ENCODE measurements at regions not wholly inside any gene's neighbourhood (a gene's known extent, or its start where the extent isn't known, plus 50 kb on each side); places are given as distances from the start of the nearest gene placed in this dataset.

- Mint-ChIP-seq H3K4me1 (no peaks in the 10 kb centered on the region), H3K4me3 (no peak overlapping the region), H3K36me3 (no peaks in the 10 kb centered on the region), H3K9me3 (no peaks in the 10 kb centered on the region), H3K27ac (no peak overlapping the region), H3K27me3 (peaks cover 0 to 7% of the 10 kb centered on the region in 2 donors)
- ChIA-PET POLR2A (ENCODE audit: partially characterized antibody) (no interaction called here), CTCF (ENCODE audit: partially characterized antibody) (no interaction called here)
- no peak for DNase-seq
- Histone ChIP-seq H3K36me3 (ENCODE audit: insufficient read depth, low read length) (no peaks in the 10 kb centered on the region), H3K4me3 (ENCODE audit: low read length in 2 of 2) (no peak overlapping the region), H3K9me3 (ENCODE audit: control insufficient read depth in 1 of 2, low read length in 2 of 2) (no peaks in the 10 kb centered on the region), H3K27me3 (ENCODE audit: insufficient read depth, low read length) (no peaks in the 10 kb centered on the region), H3K4me1 (ENCODE audit: insufficient read depth, low read length) (no peaks in the 10 kb centered on the region), H3K27ac (ENCODE audit: low read depth, low read length) (no peak overlapping the region)
- intact Hi-C loops (cut with micrococcal nuclease): no loop called here
Observed at GRCh38 chr1:87728169-87728568, 399.5 kb downstream of the LMO4 start.

- no peak overlapping the region for H3K4me3 ChIP-seq (ENCODE audit: low read length in 2 of 2)
- no peaks in the 10 kb centered on the region for H3K4me1 ChIP-seq (ENCODE audit: insufficient read depth, low read length)
- Mint-ChIP-seq H3K36me3 (no peaks in the 10 kb centered on the region), H3K9me3 (no peaks in the 10 kb centered on the region), H3K27ac (no peak overlapping the region), H3K4me1 (no peaks in the 10 kb centered on the region), H3K27me3 (peaks cover 3 to 5% of the 10 kb centered on the region in 2 donors), H3K4me3 (no peak overlapping the region)
- H3K27ac ChIP-seq (ENCODE audit: low read depth, low read length): no peak overlapping the region
- no peaks in the 10 kb centered on the region for H3K36me3 ChIP-seq (ENCODE audit: insufficient read depth, low read length)
- no peaks in the 10 kb centered on the region for H3K27me3 ChIP-seq (ENCODE audit: insufficient read depth, low read length)
- H3K9me3 ChIP-seq (ENCODE audit: control insufficient read depth in 1 of 2, low read length in 2 of 2): no peaks in the 10 kb centered on the region
- ChIA-PET POLR2A (ENCODE audit: partially characterized antibody) (no interaction called here), CTCF (ENCODE audit: partially characterized antibody) (no interaction called here)
- no peak for DNase-seq
- intact Hi-C loops (cut with micrococcal nuclease): no loop called here
Observed at GRCh38 chr1:87730274-87731216, 401.9 kb downstream of the LMO4 start.

- intact Hi-C loops (cut with micrococcal nuclease): no loop called here
- Mint-ChIP-seq H3K36me3 (no peaks in the 10 kb centered on the region), H3K4me3 (no peak overlapping the region), H3K4me1 (no peaks in the 10 kb centered on the region), H3K9me3 (peaks cover 0 to 1% (median 0%) of the 10 kb centered on the region in 8 donors), H3K27ac (no peak overlapping the region), H3K27me3 (peaks cover 3 to 5% of the 10 kb centered on the region in 2 donors)
- H3K36me3 ChIP-seq (ENCODE audit: insufficient read depth, low read length): no peaks in the 10 kb centered on the region
- H3K4me1 ChIP-seq (ENCODE audit: insufficient read depth, low read length): no peaks in the 10 kb centered on the region
- H3K27me3 ChIP-seq (ENCODE audit: insufficient read depth, low read length): no peaks in the 10 kb centered on the region
- ChIA-PET POLR2A (ENCODE audit: partially characterized antibody) (no interaction called here), CTCF (ENCODE audit: partially characterized antibody) (no interaction called here)
- no peak overlapping the region for H3K4me3 ChIP-seq (ENCODE audit: low read length in 2 of 2)
- H3K27ac ChIP-seq (ENCODE audit: low read depth, low read length): no peak overlapping the region
- H3K9me3 ChIP-seq (ENCODE audit: control insufficient read depth in 1 of 2, low read length in 2 of 2): no peaks in the 10 kb centered on the region
- DNase-seq: no peak
Observed at GRCh38 chr1:87733386-87733785, 404.7 kb downstream of the LMO4 start.

- Mint-ChIP-seq H3K9me3 (peaks cover 0 to 1% (median 0%) of the 10 kb centered on the region in 8 donors), H3K27ac (no peak overlapping the region), H3K36me3 (no peaks in the 10 kb centered on the region), H3K4me1 (no peaks in the 10 kb centered on the region), H3K27me3 (peaks cover 3 to 5% of the 10 kb centered on the region in 2 donors), H3K4me3 (no peak overlapping the region)
- intact Hi-C loops (cut with micrococcal nuclease): no loop called here
- no peaks in the 10 kb centered on the region for H3K36me3 ChIP-seq (ENCODE audit: insufficient read depth, low read length)
- H3K27me3 ChIP-seq (ENCODE audit: insufficient read depth, low read length): no peaks in the 10 kb centered on the region
- no peak overlapping the region for H3K4me3 ChIP-seq (ENCODE audit: low read length in 2 of 2)
- H3K4me1 ChIP-seq (ENCODE audit: insufficient read depth, low read length): no peaks in the 10 kb centered on the region
- no peaks in the 10 kb centered on the region for H3K9me3 ChIP-seq (ENCODE audit: control insufficient read depth in 1 of 2, low read length in 2 of 2)
- ChIA-PET POLR2A (ENCODE audit: partially characterized antibody) (no interaction called here), CTCF (ENCODE audit: partially characterized antibody) (no interaction called here)
- no peak for DNase-seq
- no peak overlapping the region for H3K27ac ChIP-seq (ENCODE audit: low read depth, low read length)
Observed at GRCh38 chr1:87735750-87736149, 407.1 kb downstream of the LMO4 start.

- intact Hi-C loops (cut with micrococcal nuclease): no loop called here
- Mint-ChIP-seq H3K36me3 (no peaks in the 10 kb centered on the region), H3K27me3 (peaks cover 0 to 3% of the 10 kb centered on the region in 2 donors), H3K9me3 (peaks cover 0 to 1% (median 0%) of the 10 kb centered on the region in 8 donors), H3K27ac (no peak overlapping the region), H3K4me3 (no peak overlapping the region), H3K4me1 (no peaks in the 10 kb centered on the region)
- ChIA-PET CTCF (ENCODE audit: partially characterized antibody) (no interaction called here), POLR2A (ENCODE audit: partially characterized antibody) (no interaction called here)
- Histone ChIP-seq H3K4me1 (ENCODE audit: insufficient read depth, low read length) (no peaks in the 10 kb centered on the region), H3K27me3 (ENCODE audit: insufficient read depth, low read length) (no peaks in the 10 kb centered on the region), H3K27ac (ENCODE audit: low read depth, low read length) (no peak overlapping the region), H3K36me3 (ENCODE audit: insufficient read depth, low read length) (no peaks in the 10 kb centered on the region), H3K9me3 (ENCODE audit: control insufficient read depth in 1 of 2, low read length in 2 of 2) (no peaks in the 10 kb centered on the region), H3K4me3 (ENCODE audit: low read length in 2 of 2) (no peak overlapping the region)
- DNase-seq: no peak
Observed at GRCh38 chr1:87739141-87739540, 410.5 kb downstream of the LMO4 start.

- intact Hi-C loops (cut with micrococcal nuclease): no loop called here
- CTCF ChIA-PET (ENCODE audit: partially characterized antibody): no interaction called here
- H3K4me1 Mint-ChIP-seq: no peaks in the 10 kb centered on the region
- H3K36me3 Mint-ChIP-seq: no peaks in the 10 kb centered on the region
- no peaks in the 10 kb centered on the region for H3K36me3 ChIP-seq (ENCODE audit: insufficient read depth, low read length)
- no peaks in the 10 kb centered on the region for H3K9me3 ChIP-seq (ENCODE audit: control insufficient read depth in 1 of 2, low read length in 2 of 2)
- H3K9me3 Mint-ChIP-seq: peaks cover 0 to 1% (median 0%) of the 10 kb centered on the region in 8 donors
- no peak overlapping the region for H3K27ac ChIP-seq (ENCODE audit: low read depth, low read length)
- no peak for DNase-seq
- POLR2A ChIA-PET (ENCODE audit: partially characterized antibody): no interaction called here
- no peaks in the 10 kb centered on the region for H3K4me1 ChIP-seq (ENCODE audit: insufficient read depth, low read length)
- H3K27me3 Mint-ChIP-seq: peaks cover 0 to 3% of the 10 kb centered on the region in 2 donors
- no peak overlapping the region for H3K4me3 ChIP-seq (ENCODE audit: low read length in 2 of 2)
- H3K4me3 Mint-ChIP-seq: no peak overlapping the region
- H3K27ac Mint-ChIP-seq: no peak overlapping the region
- H3K27me3 ChIP-seq (ENCODE audit: insufficient read depth, low read length): no peaks in the 10 kb centered on the region
Observed at GRCh38 chr1:87739704-87740103, 411.0 kb downstream of the LMO4 start.

- no peaks in the 10 kb centered on the region for H3K9me3 Mint-ChIP-seq
- intact Hi-C loops (cut with micrococcal nuclease): no loop called here
- Histone ChIP-seq H3K4me1 (ENCODE audit: insufficient read depth, low read length) (no peaks in the 10 kb centered on the region), H3K36me3 (ENCODE audit: insufficient read depth, low read length) (no peaks in the 10 kb centered on the region), H3K4me3 (ENCODE audit: low read length in 2 of 2) (no peak overlapping the region), H3K9me3 (ENCODE audit: control insufficient read depth in 1 of 2, low read length in 2 of 2) (no peaks in the 10 kb centered on the region), H3K27ac (ENCODE audit: low read depth, low read length) (no peak overlapping the region), H3K27me3 (ENCODE audit: insufficient read depth, low read length) (no peaks in the 10 kb centered on the region)
- ChIA-PET POLR2A (ENCODE audit: partially characterized antibody) (no interaction called here), CTCF (ENCODE audit: partially characterized antibody) (no interaction called here)
- H3K36me3 Mint-ChIP-seq: no peaks in the 10 kb centered on the region
- DNase-seq: no peak
- H3K27me3 Mint-ChIP-seq: peaks cover 0 to 3% of the 10 kb centered on the region in 2 donors
- no peak overlapping the region for H3K27ac Mint-ChIP-seq
- H3K4me3 Mint-ChIP-seq: no peak overlapping the region
- no peaks in the 10 kb centered on the region for H3K4me1 Mint-ChIP-seq
Observed at GRCh38 chr1:87743256-87743655, 414.6 kb downstream of the LMO4 start.

Data from CD4-positive, alpha-beta memory T cell (primary cell).